PFSK-1 (cell line): ENCODE measurements at regions not wholly inside any gene's neighbourhood (a gene's known extent, or its start where the extent isn't known, plus 50 kb on each side); places are given as distances from the start of the nearest gene placed in this dataset.

ENCODE experiments used
- FOXP2 ChIP-seq: optimal IDR thresholded peaks from 2 replicates; pipeline ENCODE3; 2011; ENCODE audit warnings: borderline replicate concordance, control low read depth, inconsistent platforms; ENCODE audit not compliant: insufficient read depth; ENCODE audit errors: extremely low read length, extremely low read depth
- POLR2AphosphoS5 ChIP-seq: IDR thresholded peaks from 2 replicates; pipeline ENCODE4 v1.6.1; 2012; ENCODE audit warnings: low read depth, mild to moderate bottlenecking, control low read depth, low read length, moderate library complexity
- REST ChIP-seq, 2 experiments: IDR thresholded peaks; 2 replicates each; pipeline versions ENCODE4 v1.6.1 to v1.8.0; 2011 to 2012; ENCODE audit warnings: low read depth in 2 of 2, low read length in 2 of 2, control low read depth in 1 of 2, inconsistent platforms in 1 of 2, mild to moderate bottlenecking in 1 of 2, moderate library complexity in 1 of 2; ENCODE audit not compliant: insufficient read depth in 1 of 2
- SIN3A ChIP-seq: IDR thresholded peaks from 2 replicates; pipeline ENCODE4 v1.6.1; 2012; ENCODE audit warnings: mild to moderate bottlenecking, low read length, moderate library complexity, borderline replicate concordance; ENCODE audit not compliant: insufficient read depth
- TAF1 ChIP-seq: IDR thresholded peaks from 2 replicates; pipeline ENCODE4 v1.6.1; 2012; ENCODE audit warnings: low read length, control low read depth, borderline replicate concordance; ENCODE audit not compliant: insufficient read depth

- TF ChIP-seq FOXP2 = no peak
- no peak for TF ChIP-seq POLR2AphosphoS5
- TF ChIP-seq SIN3A = no peak
- TF ChIP-seq REST (IDR thresholded peaks at IDR 0.05; ENCODE audit: insufficient read depth in 1 of 2, low read depth in 2 of 2, low read length in 2 of 2) = no peak
- no peak for TF ChIP-seq TAF1
Measured at GRCh38 chr20:12786276-12786675, 222.5 kb upstream of the SPTLC3 start.

- TF ChIP-seq SIN3A = no peak
- TF ChIP-seq POLR2AphosphoS5 = no peak
- no peak for TF ChIP-seq REST (IDR thresholded peaks at IDR 0.05; ENCODE audit: insufficient read depth in 1 of 2, low read depth in 2 of 2, low read length in 2 of 2)
- no peak for TF ChIP-seq FOXP2
- TF ChIP-seq TAF1 = no peak
Measured at GRCh38 chr20:12788632-12789299, 220.0 kb upstream of the SPTLC3 start.

- TF ChIP-seq REST (IDR thresholded peaks at IDR 0.05; ENCODE audit: insufficient read depth in 1 of 2, low read depth in 2 of 2, low read length in 2 of 2) = no peak
- TF ChIP-seq POLR2AphosphoS5 = no peak
- no peak for TF ChIP-seq SIN3A
- no peak for TF ChIP-seq TAF1
- no peak for TF ChIP-seq FOXP2
Measured at GRCh38 chr20:12790859-12791258, 217.9 kb upstream of the SPTLC3 start.

GRCh38 chr20:12798286-12798685 lies 210.5 kb upstream of the SPTLC3 start:
- TF ChIP-seq FOXP2 (no peak), SIN3A (no peak), REST (IDR thresholded peaks at IDR 0.05; ENCODE audit: insufficient read depth in 1 of 2, low read depth in 2 of 2, low read length in 2 of 2) (no peak), POLR2AphosphoS5 (no peak), TAF1 (no peak)

- TF ChIP-seq FOXP2 = no peak
- TF ChIP-seq TAF1 = no peak
- TF ChIP-seq SIN3A = no peak
- TF ChIP-seq POLR2AphosphoS5 = no peak
- TF ChIP-seq REST (IDR thresholded peaks at IDR 0.05; ENCODE audit: insufficient read depth in 1 of 2, low read depth in 2 of 2, low read length in 2 of 2) = no peak
Measured at GRCh38 chr20:12808006-12808567, 200.7 kb upstream of the SPTLC3 start.
